Amygdala (tissue), 56 donors: ENCODE measurements at regions not wholly inside any gene's neighbourhood (a gene's known extent, or its start where the extent isn't known, plus 50 kb on each side); places are given as distances from the start of the nearest gene placed in this dataset.

Experiments used
- DNase-seq, 56 donors: peaks; one replicate each; lab custom pipeline; 2025; lab: John Stamatoyannopoulos, UW

GRCh38 chr13:111039735-111040134 lies 75.4 kb upstream of the ARHGEF7 start:
- DNase-seq: no peak

- no peak for DNase-seq
These were observed 76.2 kb upstream of the ARHGEF7 start for GRCh38 chr13:111038887-111039286.

DNA sequence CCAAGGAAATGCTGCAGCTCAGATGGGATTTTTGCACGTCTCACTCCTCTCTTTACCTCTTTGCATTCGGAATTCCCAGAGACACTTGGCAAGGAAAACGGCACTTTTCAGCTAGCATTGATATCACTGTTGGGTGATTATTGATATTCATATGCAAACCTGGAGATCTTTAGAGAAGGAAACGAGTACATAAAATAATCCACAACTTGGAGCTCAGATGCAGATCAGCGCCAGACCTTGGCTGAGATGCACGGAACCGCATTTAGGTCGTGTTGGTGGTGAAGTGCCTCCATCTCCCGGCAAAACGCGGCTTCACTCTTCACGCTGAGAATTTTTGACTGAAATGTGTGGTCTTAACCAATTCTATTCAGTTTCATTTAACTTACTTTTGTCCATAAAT lies 77.2 kb upstream of the ARHGEF7 start:
- peak in 1 of 56 donors; percentile 30 for DNase-seq

DNA sequence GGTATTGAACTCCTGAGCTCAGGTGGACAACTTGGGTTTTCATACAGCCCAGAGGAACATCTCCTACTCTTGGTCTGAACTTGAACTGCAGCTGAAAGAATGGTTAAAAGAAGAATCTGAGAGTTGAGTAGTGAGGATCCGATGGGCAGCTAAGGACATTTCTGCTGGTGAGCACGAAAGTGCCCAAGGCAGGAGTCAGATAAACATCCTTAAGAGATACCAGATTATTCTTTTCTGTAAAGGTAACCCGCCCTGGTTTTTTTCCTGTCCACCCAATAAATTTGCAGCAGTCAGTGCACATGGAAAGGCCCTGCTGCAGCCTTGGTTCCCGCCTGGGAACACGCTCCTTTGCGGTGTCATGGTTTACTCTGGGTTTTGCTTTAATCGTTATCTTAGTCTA lies 78.4 kb upstream of the ARHGEF7 start:
- no peak for DNase-seq

- no peak for DNase-seq
These were observed 79.2 kb upstream of the ARHGEF7 start for GRCh38 chr13:111035861-111036260.

- no peak for DNase-seq
These were observed 80.3 kb upstream of the ARHGEF7 start for GRCh38 chr13:111034811-111035210.

DNA sequence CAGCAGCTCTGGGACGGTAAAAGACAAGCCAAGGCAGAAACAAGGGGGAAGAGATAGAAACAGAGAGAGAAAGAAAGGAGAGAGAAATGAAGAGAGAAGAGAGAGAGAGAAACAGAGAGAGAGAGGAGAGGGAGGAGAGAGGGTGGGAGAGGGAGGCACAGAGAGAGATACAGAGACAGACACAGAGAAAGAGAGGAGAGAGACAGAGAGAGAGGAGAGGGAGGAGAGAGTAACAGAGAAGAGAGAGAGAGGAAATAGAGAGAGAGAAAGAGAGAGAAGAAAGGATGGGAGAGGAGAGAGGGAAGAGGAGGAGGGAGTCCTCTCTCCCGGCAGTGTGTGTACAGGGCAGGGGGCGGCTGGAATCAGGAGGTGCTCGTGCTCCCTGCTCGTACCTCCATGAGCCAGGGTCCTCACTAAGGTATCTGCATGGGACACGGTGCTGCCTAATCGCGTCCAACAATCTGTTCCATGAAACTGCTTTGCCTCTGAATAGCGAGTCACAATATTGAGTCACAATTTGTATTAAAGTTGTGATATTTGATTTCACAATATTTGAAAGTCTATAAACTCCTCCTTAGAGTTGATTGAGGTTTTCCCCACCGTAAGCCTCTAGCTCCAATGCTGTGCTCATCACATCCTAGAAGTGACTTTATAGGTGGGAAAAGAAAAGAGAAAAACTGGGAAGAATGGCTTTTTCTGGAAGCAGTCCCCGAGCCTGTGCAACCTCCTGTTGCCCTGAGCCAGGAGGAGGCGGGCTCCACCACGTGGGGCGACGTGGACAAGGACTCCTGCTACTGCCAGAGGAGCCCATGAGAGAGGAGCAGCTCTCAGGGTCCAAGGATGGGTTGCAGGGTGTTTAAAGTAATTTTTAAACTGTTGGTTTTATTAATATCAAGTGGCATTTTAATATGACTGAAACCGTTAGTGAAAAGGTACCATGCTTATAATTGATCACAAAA lies 81.7 kb upstream of the ARHGEF7 start:
- DNase-seq: no peak

DNA sequence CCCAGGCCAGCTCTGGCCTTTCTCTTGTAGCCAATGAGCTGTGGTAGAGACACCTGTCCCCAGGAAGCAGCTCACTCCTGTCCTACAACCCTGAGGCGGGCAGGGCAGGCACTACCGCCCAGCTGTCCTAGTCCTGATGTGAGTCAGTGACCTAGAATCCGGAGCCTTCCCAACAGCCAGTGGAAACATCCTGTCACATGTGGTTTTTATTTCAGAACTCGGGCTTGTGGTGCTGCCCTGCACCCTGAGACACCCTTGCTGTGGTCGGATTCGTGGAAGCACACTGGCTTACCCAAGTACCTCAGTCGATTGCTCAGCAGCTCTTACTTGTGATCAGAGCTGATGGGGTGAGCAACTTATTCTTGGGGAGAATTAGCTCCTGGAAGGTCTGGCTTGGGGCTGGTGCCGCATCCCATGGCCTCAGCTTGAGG lies 83.6 kb upstream of the ARHGEF7 start:
- no peak for DNase-seq

- no peak for DNase-seq
These were observed 85.0 kb upstream of the ARHGEF7 start for GRCh38 chr13:111029957-111030609.

DNA sequence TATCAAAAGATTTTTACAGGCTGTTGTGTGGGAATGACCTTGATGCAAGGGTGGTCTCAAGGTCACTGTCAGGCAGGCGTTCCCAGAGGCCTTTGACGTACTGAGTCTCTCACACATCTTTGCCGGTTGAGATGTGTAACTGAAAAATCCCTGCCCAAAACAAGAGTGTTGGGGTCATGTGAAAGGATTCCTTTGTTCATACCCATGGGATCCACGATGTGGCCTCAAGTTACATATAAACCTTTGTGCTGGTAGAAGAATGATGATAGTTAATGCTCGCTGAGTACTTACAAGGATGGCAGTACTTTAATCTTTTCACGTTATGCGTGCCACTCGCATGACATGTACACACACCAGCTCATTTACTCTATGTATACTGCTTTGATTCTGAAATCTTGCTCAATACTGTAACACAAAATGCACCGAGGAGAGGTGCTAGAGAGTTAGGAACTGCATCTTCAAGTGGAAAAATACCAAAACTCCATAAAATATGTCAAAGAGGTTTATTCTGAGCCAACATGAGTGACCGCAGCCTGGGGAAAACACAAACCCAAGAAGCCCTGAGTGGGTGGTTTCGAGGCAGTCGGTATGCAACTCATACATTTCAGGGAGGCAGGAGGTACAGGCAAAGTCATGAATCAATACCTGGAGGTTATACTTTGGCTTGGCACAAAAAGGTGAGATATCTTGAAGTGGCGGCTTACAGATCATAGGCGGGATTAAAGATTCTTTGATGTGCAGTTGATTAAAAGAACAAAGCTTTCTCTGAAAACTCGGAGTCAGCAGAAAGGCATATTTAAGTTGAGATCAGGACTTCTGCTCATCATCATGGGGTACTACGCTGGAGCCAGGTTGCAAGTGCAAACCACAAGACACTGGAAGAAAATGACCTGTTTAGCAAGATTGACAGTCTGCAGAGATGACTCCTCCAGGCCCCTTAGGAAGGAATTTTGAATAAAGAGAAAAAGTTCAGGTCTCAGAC lies 87.4 kb upstream of the ARHGEF7 start:
- DNase-seq: no peak

DNA sequence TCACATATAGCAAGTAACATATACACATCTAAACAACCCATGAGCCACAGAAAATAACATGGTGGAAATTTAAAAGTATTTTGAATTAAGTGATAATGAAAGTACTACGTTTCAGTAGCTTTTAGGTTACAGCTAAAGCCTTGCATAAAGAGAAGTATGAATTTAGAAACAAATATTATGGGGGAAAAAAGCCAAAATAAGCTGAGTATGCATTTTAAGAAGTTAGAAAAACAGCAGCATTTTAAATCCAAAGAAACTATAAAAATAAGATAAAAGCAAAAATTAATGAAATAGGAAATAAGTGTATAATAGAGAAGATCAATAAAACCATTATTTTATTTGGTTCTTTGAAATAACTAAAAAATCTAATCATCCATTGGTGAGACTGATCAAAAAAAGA lies 89.8 kb upstream of the ARHGEF7 start:
- DNase-seq: no peak

DNA sequence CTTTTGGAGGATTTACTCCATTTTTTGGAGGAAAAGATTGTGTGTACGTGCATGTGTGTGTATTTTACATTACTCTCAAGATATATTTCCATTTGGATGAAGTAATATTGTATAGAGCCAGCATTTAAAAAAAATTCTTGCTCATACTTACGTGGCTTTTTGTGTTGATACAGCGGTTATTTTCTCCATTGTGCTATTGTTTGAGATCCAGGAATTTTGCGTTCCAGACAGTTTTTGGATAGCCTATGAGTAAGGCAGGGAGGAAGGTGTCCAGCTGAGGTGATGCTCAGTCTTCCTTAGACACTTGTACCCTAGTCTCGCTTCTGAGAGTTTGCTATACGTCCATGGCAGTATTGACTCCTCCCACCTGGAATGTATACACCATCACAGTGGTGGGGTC lies 92.2 kb upstream of the ARHGEF7 start:
- DNase-seq: no peak

- DNase-seq: no peak
These were observed 92.9 kb upstream of the ARHGEF7 start for GRCh38 chr13:111022241-111022640.

DNA sequence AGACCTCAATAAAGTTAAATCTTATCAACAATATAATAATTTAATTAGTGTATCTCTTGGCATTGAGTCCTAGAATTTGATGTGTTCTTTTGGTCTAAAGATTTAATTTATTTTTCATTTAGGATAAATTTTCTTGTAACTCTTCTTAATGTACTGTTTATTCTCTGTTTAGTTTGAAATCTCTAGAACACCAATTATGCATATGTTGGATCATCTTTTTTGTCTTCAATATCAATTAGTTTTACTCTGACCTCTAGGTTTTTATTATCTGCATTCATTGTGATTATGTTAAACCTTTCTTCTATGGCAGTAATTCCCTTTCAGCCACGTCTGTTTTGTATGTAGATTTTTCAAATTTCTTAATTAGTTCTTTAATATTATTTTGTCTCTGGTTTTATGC lies 93.8 kb upstream of the ARHGEF7 start:
- DNase-seq: no peak

DNA sequence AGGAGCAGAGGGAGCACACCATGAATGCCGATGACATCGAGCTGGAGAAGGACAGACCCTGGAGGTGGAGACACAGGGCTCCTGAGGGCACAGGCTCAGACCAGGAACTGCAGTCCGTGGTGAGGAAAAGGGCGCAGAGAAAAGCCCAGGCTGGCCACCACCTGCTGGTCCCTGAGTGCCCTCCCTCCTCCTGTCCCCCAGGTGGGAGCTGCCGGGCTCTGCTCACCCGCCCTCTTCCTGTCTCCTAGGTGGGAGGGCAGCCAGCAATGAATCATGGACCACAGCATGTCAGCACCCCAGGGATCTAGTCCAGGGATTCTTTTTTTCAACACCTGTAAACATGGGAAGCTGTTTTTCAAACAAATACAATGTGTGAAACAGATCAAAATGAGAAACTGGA lies 94.6 kb upstream of the ARHGEF7 start:
- DNase-seq: no peak

DNA sequence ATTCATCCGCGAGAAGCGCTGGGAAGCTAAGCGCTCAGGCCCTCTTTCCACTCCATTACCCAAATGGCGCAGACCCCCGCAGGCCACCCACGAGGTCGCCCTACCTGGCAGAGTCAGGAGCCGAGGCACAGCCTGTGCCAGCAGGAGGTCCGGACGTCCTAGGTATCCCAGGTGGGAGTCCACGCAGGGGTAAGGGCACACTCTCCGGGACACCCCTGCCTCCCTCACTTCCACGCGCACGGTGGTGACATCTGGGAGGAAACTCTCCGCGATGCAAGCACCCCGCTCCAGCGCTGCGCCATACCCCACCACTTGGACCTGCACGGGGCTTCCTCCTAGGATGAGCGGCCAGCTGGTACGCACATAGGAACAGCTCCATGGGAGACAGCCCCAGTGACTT lies 95.1 kb upstream of the ARHGEF7 start:
- no peak for DNase-seq

- peak in 1 of 56 donors; percentile 14 for DNase-seq
These were observed 97.2 kb upstream of the ARHGEF7 start for GRCh38 chr13:111017755-111018459.

- DNase-seq: no peak
These were observed 98.3 kb upstream of the ANKRD10 start for GRCh38 chr13:111013196-111013595.

DNA sequence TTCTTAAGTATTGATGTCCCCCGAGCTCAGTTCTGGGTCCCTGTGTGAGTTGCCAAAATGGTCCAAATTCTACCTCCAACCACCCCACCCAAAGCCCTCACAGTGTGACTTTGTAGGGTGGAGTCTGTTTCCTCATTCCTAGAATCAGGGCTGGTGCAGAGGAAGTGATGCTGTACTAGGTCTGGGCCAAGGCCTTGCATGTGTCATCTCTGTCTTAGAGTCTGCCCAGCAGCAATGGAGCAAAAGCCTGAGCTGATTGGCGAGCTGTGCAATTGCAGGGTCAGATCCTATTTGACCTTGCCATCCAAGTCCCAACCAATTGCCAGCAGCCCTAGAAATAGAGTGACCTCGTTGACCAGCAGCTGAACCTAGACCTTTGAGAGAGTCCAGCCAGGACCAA lies 97.0 kb upstream of the ANKRD10 start:
- DNase-seq: no peak

DNA sequence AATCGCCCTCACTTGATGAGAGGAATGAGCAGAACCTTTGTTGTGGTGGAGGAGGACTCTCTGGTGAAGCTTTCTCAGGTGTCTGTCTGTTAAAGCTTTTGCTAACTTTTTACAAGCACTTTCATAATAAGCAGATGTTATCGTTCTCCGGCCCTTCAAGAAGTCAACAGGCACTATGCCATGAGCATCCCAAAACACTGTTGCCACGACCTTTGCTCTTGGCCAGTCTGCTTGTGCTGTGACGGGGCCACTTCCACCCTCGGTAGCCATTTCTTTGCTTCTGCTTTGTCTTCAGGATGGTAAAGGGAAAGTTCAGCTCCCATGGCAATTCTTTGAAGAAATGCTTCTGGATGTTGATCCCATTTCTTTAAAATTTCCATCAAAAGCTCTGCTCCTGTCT lies 93.5 kb upstream of the ANKRD10 start:
- no peak for DNase-seq
